Fibroblast of peridontal ligament (primary cell): ENCODE measurements at regions not wholly inside any gene's neighbourhood (a gene's known extent, or its start where the extent isn't known, plus 50 kb on each side); places are given as distances from the start of the nearest gene placed in this dataset.

Source experiments
- DNase-seq: peaks from one replicate; pipeline ENCODE4 v3.0.0-alpha.2; 2010; ENCODE audit errors: extremely low read depth

DNA sequence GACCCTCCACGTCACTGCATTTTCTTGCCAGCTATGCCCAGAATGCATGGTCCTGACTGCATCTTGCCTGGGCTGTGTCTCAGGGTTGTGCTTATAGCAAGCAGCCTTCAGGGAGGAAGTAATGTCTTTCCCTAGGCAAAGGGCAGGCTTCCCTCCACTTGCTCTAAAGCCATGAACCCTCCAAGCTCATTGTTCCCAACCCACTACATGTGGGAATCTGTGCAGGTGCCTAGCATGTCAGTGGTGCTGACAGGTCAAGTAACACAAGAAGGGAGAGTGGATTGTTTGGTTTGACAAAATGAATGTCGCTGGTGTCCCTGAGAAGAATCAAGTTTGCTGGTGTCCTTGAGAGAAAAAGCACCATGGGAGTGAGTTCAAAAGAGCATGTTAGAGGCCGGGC, 53.9 kb upstream of the UCN3 start:
- no peak for DNase-seq

DNA sequence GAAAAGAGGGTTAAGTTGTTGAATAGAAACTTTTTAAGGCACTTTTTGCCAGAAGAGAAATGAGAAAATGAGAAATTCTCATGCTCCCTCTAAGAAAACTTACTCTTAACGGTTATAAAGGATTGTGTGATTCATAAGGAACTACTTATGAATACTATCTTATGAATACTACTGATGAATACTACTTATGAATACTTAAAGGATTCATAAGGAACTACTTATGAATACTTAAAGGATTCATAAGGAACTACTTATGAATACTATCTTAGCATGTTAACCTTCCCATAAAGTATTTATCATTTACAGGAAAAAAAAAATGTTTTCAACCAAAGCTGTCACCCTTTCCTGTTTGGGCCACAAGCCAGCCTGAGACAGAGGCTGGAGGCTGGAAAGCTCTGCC, 53.1 kb upstream of the UCN3 start:
- DNase-seq = no peak

DNA sequence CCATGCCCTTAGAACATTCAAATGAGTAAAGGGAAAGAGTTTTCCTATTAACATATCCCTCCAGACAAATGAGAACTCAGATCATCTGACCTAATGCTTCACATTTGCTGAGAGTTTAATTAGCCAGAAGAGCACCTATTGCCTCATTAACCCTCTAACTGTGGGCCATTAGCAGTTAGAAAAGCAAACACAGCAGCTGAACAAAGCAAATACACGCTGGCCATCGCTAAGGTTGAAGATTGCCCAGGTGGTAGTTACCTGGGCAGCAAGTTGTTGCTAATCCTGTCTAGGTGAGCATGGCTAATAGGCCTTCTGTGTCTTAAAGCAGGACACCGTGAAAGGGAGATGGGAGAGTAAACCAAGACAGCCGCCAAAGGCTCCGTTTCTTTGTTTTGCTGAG, 49.9 kb upstream of the UCN3 start:
- no peak for DNase-seq
